NCI-H1105 (cell line): ENCODE measurements at regions not wholly inside any gene's neighbourhood (a gene's known extent, or its start where the extent isn't known, plus 50 kb on each side); places are given as distances from the start of the nearest gene placed in this dataset.
"Not testable (repeated sequence)": the region's sequence is repeated elsewhere in the genome, so short reads cannot be mapped to it uniquely, and the experiment has no call there.

Experiments
- DNase-seq: peaks from one replicate; lab custom pipeline; 2025; lab: John Stamatoyannopoulos, UW

DNA sequence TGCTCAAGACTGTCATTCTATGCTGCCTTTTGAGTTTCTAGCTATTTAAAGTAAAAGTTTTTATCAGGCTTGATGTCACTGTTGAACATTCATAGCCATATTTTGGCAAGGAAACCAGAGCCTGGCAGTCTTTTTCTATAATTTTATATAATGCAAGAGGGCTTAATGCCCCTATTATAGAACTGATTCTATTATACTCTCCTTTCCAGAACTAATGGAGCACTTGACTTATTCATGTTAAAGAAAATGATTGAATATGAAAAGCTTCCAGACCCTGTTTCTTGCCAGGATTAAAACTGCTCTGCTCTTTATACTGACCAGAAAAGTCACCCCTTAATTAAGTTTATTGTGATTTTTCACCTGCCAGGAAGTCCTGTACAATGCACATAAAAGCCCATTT lies 337.6 kb upstream of the CHRM2 start:
- peak; percentile 84 for DNase-seq

DNA sequence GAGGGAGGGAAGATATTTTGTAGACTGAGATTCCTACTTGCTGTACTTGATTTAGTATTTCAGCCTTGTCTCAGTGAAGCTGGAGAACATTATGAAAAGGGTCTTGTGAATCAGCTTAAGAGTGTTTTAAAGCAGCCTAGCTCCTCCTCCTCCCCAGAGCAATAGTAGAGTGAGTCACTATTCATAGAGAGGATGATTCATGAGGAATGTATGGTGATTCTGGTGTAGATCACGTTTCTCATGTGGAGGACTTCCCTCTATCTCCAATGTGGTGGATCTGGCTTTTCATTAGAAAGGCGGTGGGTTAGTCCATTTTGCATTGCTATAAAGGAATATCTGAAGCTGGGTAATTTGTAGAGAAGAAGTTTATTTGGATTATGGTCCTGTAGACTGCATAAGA lies 340.1 kb upstream of the CHRM2 start:
- DNase-seq, result no peak

DNA sequence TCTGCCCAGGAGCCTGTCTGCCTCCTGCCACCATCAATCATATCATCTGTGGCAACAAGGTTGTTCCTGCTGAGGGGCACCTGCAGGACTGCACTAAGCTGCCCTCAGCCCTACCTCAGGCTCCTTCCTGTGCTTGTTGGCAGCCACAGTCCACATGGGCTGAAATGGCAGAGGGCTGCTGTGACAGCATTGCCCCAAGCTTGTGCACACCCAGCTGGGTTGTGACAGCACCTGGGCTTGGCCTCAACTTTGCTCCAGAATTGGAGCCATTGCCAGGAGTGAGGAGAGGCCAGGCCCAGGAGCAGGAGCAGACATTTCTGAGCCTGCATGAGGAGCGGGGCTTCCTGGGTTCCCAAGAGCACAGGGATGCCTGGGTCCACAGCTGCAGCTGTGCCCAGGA lies 340.9 kb upstream of the CHRM2 start:
- no peak for DNase-seq

DNA sequence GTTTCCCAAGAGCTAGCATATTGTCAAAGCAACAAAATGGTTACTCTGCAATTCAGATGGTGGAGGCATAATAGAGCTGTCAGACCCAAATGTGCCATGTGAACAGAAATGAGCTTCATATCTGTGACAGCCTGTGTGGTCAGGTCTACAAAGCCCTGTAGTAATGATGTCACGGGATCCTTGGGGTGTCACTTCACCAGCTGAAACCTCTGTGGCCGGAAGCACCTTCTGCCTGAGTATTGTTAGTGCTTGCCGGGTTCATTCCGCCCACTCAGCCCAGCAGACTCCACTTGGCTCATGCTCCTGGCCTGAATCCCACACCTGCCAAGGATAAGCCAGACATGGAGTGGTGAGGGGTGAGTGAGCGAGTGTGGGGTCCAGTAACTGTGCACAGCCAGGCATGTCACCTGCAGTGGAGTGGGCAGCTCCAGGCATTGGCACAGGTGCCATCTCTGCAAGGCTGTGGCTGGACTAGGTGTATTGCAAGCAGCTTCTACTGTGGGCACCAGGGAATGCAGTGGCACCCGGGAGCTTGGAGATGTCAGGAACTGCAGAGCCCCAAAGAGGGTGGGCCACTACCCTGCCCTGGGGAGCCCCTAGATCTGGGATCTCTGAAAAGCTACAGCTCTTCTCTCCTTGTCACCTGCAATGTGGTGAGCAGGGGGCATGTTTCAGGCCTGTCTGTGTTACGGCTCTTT lies 341.9 kb upstream of the CHRM2 start:
- DNase-seq, result no peak

DNA sequence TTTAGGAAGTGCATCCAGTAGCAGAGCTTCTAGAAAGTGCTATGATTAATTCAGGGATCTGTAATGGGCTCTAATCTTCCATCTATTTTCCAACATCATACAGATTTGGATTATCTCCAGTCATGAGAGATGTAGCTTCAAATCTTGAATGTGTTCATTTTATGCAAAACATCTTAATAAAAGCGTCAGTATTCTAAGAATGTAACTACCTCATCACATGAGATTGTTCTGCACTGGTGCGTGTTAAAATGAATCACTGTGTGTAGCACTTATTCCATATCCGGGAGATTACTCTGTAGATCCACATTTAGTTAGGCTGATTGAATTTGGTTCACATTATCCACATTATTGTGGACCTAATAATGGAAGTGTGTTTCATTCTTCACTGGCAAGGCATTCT lies 344.9 kb upstream of the CHRM2 start:
- DNase-seq, result no peak

DNA sequence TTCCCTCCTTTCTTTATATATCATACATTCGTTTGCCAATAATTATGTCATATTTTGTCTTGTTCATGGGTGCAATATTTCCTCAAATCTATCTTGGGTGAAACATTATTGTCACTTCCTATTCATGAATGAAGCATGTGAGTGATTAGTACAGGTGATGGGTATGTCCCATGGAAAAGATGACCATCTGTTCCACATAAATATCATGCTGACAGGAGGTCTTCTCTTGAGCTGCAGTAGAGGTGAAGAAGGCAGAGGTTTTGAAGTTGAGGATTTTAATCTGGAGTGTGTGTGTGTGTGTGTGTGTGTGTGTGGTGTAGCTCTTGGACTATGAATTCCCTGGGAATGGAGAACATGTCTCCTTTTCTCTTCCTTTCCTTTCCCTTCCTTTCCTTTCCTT lies 350.5 kb upstream of the CHRM2 start:
- no peak for DNase-seq

DNA sequence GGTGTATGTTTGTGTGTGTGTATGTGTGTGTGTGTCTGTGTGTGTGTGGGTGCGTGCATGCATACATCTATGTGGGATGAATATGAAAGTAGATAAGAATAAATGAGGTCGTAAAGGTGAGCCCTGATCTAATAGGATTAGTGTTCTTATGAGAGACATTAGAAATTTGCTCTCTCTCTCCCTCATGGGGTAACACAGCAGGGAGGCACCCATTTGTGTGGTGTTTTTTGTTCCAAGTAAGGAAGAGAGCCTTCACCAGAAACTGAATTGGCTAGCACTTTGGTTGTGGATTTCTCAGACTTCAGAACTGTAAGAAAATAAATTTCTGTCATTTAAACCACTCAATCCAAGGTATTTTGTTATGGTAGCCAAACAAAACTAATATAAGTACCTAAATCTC lies 353.7 kb upstream of the CHRM2 start:
- no peak for DNase-seq

DNA sequence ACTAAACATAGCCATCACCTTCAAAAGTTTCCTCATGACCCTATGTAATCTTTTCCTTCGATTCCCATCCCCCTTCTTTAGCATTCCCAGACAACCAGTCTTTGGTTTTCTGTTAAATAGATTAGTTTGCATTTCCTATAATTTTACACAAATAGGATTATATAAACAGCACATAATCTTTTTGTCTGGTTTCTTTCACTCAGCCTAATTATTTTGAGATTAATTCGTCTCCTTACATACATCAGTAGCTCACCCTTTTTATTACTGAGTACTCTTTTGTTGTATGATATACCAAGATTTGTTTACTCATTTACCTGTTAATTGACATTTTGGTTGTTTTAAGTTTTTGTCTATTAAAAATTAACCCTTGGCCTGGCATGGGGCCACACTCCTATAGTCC lies 354.7 kb upstream of the CHRM2 start:
- no peak for DNase-seq

DNA sequence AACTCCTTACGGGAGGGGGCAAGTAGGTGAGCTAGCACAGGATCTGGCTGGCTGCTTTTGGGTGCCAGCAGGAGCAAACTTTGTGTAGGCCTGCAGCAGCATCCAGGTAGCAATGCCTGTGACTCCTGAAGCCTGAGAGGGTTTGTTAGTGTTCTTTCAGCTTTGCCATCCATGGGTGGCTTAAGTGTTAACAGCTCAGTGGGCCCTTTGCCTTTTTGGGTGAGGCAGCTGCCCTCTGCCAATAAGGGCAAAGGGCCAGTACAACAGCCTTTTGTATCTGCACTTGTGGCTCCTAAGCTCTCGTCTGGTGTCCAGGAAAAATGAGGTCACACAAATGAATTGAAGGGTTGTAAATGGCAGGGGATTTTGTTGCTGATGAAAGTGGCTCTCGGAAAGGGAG lies 359.0 kb upstream of the CHRM2 start:
- no peak for DNase-seq

DNA sequence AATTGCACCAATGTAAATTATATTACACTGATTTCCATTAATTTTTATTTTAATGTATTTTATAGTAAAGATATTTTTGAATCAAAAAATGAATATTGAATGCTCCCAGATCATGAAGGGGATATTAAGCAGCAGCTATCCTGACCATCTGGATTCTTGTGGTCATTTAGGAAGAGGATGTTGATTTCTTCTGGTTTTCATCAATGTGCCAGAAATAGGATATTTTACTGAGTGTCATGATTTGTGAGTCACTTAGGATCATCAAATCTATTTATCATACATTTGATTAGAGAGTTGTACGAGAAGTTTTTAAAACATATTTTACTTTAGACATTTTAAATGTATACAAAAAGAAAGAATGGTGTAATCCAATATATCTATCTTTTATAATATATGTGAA lies 366.3 kb upstream of the CHRM2 start:
- no peak for DNase-seq

DNA sequence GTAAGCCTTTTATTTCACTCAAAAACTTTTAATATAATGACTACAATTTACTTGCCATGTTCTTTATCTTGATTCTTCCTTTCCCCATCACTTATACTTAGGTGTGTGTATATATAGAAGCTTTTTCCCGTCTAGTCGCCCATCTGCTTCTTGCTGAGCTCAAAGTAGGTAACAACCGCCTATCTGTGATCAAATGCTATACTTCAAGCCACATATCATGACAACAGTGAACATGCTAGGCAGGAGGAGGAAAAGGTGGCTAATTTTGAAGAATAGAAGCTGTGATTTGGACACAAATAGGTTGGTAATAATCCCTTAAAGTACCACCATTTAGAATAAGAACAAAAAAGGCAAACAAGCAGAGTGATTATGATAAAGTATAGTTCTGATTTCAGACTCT lies 367.3 kb upstream of the CHRM2 start:
- DNase-seq, result no peak

DNA sequence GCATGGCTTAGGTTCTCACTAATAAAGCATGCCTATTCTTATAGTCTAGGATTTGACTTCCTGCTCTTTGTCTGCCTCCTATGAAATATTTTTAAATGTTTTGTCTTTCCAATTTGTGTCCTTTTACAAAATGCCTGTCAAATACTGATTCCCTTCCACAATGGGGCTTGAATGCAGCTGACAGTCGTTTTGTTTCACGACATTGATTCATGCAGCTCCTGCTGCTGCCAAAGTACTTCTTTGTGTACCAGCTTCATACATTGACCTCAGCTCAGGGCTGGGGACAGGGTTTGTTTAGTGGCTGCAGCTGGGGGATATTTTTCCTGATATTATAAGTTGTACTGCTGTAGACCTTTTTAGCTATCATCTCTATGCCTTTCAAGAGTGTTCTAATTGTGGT lies 371.9 kb upstream of the CHRM2 start:
- no peak for DNase-seq

DNA sequence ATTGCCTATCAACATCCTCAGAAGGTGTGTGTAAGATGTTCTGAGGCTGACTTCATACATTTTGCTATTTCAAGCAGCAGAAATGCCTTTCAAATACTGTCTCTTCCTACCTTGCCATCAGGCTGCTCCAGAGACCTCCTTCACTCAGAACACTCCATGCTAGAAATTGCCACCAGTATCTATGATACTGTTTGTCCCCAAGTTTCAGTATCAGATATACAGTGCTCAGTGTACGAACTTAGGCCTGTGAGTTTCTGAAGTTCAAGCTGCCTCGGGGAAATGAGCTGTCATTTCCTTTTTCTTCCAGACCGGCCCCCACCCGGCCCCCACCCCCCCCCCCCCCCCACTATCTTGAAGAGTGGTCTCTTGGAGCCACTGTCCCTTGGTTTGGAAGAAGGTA lies 373.4 kb upstream of the CHRM2 start:
- DNase-seq, result no peak

DNA sequence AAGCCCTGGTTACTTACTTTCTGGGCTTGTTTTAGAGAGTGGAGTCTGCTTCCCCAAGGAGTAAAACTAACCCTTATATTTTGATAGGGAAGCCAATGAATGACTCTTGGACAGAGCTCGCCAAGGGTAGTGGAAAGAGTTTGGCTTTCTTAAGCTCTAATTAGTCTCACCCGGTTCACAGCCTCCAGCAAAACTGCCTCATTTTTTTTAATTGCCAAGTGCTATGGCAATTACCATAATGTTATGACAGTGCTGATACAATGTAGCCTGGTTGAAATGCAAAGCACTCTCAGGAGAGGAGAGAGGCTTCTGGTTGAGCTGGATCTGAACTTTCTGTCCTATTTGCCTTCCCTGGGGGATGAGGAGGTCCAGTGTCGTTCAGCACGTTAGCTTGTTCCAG lies 376.1 kb upstream of the CHRM2 start:
- no peak for DNase-seq

DNA sequence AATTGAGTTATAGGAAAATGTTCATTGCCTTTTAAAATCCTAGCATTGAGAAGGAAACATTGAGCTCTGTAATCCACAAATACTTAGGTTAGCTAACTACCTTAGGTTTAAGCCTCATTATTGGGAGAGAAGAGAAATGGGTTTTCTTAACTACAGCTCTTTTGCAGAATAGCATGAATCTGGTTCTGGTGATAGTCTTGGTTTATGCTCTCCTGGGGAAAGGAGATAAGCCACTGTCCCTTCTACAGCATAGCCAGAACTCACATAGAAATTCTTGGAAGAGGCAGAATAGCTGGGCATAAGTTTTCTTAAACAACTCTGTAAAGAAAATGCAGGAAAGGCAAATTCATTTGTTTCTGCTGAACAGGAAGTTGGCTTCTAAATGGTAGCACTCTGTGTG lies 378.6 kb upstream of the CHRM2 start:
- no peak for DNase-seq

DNA sequence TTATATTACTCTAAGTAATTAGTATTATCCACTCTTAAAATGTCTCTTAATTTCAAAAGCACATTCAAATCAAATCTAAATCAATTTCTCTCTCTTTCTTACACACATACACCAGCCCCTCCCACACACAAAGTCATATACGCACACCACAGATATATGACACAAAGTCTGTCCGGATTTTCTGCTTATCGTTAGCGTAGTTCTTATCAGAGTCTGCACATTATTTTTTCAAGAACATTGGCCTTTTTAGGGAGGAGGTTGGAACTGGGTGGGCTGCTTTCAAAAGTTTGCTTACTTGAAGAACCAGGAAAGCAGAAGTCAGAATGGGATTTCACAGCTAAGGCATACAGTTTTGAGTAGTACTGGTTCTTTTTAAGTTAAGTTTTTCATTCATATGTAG lies 387.6 kb upstream of the CHRM2 start:
- DNase-seq, result no peak

DNA sequence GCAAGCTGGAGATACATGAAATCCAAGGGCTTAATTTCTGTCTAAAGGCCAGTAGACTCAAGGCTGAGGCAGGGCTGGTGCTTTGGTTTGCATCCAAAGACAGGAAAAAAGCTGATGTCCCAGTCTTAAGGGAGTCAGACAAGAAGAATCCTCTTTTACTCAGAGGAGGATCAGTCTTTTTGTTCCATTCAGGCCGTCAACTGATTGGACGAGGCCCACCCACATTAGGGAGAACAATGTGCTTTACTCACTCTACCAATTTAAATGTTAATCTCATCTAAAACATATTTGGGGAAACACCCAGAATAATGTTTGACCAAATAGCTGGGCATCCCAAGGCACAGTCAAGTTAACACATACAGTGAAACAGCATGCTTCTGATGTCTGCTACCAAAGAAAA lies 388.5 kb upstream of the CHRM2 start:
- DNase-seq, result no peak

DNA sequence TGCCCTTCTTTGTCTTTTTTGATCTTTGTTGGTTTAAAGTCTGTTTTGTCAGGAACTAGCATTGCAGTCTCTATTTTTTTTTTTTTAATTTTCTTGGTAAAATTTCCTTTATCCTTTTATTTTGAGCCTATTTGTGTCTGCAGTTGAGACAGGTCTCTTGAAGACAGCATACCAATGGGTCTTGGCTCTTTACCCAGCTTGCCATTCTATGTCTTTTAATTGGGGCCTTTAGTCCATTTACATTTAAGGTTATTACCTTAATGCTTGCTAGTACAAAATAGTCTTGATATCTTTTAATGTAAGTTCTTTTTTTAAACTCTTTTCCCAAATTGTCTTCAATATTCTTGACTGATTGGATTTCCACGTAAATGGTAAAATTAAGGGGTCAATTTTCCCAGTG lies 398.3 kb upstream of the CHRM2 start:
- no peak for DNase-seq

DNA sequence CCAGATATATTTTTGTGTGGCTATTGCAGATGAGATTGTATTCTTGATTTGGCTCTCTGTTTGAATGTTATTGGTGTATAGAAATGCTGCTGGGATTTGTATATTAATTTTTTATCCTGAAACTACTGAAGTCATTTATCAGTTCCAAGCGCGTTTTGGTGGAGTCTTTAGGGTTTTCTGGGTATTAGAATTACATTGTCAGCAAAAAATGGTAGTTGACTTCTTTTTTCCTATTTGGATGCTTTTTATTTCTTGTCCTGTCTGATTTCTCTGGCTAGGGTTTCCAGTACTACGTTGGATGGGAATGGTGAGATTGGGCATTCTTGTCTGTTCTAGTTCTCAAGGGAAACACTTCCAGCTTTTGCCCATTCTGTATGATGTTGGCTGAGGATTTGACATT lies 415.5 kb upstream of the CHRM2 start:
- no peak for DNase-seq

DNA sequence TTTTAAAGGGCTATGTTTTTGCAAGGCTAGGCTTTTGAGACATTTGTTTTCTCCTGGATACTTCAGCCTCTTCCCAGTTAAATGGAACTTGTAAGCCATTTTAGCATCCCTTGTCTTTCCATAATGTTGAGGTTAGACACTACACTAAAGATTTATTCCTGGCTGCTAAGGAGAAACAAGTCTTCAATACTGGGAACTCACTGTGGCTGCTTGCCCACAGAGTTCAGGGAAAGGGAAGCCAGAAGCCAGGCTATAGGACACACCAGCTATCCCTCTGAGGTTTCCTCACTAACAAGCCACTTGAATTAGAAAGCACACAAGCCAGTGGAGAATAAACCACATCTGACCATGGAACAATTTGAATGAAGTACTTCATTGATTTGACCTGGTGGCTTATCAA lies 421.7 kb upstream of the CHRM2 start:
- DNase-seq, result no peak

DNA sequence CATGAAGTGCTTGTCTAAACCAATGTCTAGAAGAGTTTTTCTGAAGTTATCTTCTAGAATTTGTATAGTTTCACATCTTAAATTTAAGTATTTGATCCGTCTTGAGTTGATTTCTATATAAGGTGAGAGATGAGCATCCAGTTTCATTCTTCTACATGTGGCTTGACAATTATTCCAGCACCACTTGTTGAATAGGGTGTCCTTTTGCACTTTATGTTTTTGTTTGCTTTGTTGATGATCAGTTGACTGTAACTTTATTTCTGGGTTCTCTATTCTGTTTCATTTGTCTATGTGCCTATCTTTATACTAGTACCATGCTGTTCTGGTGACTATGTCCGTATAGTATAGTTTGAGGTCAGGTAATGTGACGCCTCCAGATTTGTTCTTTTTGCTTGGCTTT lies 426.6 kb upstream of the CHRM2 start:
- DNase-seq, result no peak

DNA sequence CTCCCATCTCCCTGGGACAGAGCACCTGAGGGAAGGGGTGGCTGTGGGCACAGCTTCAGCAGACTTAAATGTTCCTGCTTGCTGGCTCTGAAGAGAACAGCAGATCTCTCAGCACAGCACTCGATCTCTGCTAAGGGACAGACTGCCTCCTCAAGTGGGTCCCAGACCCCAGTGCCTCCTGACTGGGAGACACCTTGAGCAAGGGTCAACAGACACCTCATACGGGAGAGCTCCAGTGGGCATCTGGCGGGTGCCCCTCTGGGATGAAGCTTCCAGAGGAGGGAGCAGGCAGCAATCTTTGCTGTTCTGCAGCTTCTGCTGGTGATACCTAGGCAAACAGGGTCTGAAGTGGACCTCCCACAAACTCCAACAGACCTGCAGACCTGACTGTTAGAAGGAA lies 436.7 kb upstream of the CHRM2 start:
- DNase-seq, result not testable (repeated sequence)

DNA sequence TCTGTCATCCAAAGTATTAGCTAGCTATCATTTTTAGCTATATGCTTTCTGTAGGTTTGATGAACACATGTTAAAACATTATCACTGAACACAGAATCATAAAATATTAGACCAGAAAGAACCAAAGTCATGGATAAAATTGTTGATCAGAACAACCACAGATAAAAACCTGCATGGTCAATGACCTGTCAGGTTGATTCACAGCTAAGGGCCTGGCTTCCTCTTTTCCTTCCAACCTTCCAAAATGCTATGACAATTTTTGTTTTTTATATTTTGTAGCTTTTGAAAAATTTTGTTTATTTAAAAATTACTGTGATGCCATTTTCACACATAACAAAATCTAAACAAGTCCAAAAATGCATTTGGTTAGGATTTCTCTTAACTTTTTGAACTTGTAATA lies 444.4 kb upstream of the CHRM2 start:
- no peak for DNase-seq

DNA sequence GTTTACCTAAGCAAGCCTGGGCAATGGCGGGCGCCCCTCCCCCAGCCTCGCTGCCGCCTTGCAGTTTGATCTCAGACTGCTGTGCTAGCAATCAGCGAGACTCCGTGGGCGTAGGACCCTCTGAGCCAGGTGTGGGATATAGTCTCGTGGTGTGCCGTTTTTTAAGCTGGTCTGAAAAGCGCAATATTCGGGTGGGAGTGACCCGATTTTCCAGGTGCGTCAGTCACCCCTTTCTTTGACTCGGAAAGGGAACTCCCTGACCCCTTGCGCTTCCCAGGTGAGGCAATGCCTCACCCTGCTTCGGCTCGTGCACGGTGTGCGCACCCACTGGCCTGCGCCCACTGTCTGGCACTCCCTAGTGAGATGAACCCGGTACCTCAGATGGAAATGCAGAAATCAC lies 442.6 kb upstream of the MTPN start:
- not testable (repeated sequence) for DNase-seq

DNA sequence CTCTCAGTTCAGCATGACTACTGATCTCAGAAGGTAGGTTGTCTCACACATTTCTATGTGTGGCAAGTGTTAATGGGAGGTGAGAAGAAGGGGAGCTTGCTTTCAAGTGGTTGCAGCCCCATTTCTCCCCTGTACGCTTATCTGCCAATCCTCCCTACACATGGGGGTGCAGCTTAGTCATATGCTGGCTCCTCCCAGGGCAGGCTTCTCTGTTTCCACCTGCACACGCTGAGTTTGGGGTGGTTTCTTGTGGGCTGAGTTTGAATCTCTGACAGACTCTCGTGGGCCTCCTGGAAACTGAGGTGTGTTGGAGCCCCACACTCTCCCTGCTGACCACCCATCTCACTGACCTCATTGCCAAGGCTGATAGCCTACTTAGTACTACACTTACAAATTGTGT lies 435.8 kb upstream of the MTPN start:
- DNase-seq, result no peak
